ENCODE measurements at regions not wholly inside any gene's neighbourhood (a gene's known extent, or its start where the extent isn't known, plus 50 kb on each side); places are given as distances from the start of the nearest gene placed in this dataset.
A peak's percentile ranks its signal among the peaks of the same experiment; 100 is the strongest.

- no peak for DNase-seq (ENCODE audit: low read depth)
These were observed 177.1 kb upstream of the ALG10B start for GRCh38 chr12:38139456-38139855.

GRCh38 chr12:38141239-38141638 is 175.3 kb upstream of the ALG10B start:
- DNase-seq (ENCODE audit: low read depth): peak; percentile 6

- no peak for DNase-seq (ENCODE audit: low read depth)
These were observed 174.7 kb upstream of the ALG10B start for GRCh38 chr12:38141861-38142260.

GRCh38 chr12:38142974-38143373 is 173.6 kb upstream of the ALG10B start:
- DNase-seq (ENCODE audit: low read depth): no peak

GRCh38 chr12:38144049-38144448 is 172.5 kb upstream of the ALG10B start:
- DNase-seq (ENCODE audit: low read depth): no peak

GRCh38 chr12:38144601-38145436 is 171.8 kb upstream of the ALG10B start:
- peak; percentile 15 for DNase-seq (ENCODE audit: low read depth)

GRCh38 chr12:38149395-38150073 is 167.0 kb upstream of the ALG10B start:
- DNase-seq (ENCODE audit: low read depth): peak; percentile 61

- DNase-seq (ENCODE audit: low read depth): no peak
These were observed 164.4 kb upstream of the ALG10B start for GRCh38 chr12:38151991-38152700.

GRCh38 chr12:38152816-38153736 is 163.5 kb upstream of the ALG10B start:
- DNase-seq (ENCODE audit: low read depth): no peak

GRCh38 chr12:38153737-38154061 is 162.9 kb upstream of the ALG10B start:
- no peak for DNase-seq (ENCODE audit: low read depth)

GRCh38 chr12:38154096-38155019 is 162.2 kb upstream of the ALG10B start:
- DNase-seq (ENCODE audit: low read depth): no peak

- no peak for DNase-seq (ENCODE audit: low read depth)
These were observed 161.6 kb upstream of the ALG10B start for GRCh38 chr12:38155020-38155395.

- no peak for DNase-seq (ENCODE audit: low read depth)
These were observed 160.8 kb upstream of the ALG10B start for GRCh38 chr12:38155526-38156496.

- no peak for DNase-seq (ENCODE audit: low read depth)
These were observed 159.9 kb upstream of the ALG10B start for GRCh38 chr12:38156497-38157245.

GRCh38 chr12:38157274-38157932 is 159.2 kb upstream of the ALG10B start:
- DNase-seq (ENCODE audit: low read depth): no peak

- DNase-seq (ENCODE audit: low read depth): no peak
These were observed 158.6 kb upstream of the ALG10B start for GRCh38 chr12:38157933-38158401.

GRCh38 chr12:38158428-38159091 is 158.0 kb upstream of the ALG10B start:
- DNase-seq (ENCODE audit: low read depth): no peak

GRCh38 chr12:38159092-38159551 is 157.5 kb upstream of the ALG10B start:
- no peak for DNase-seq (ENCODE audit: low read depth)

Measured in ELR (cell line).